Non-pigmented ciliary epithelial cell (primary cell): ENCODE measurements at regions not wholly inside any gene's neighbourhood (a gene's known extent, or its start where the extent isn't known, plus 50 kb on each side); places are given as distances from the start of the nearest gene placed in this dataset.
A peak's percentile ranks its signal among the peaks of the same experiment; 100 is the strongest.
"Not testable (repeated sequence)": the region's sequence is repeated elsewhere in the genome, so short reads cannot be mapped to it uniquely, and the experiment has no call there.

ENCODE experiments used
- DNase-seq: peaks from one replicate; pipeline ENCODE4 v3.0.0-alpha.2; 2010; ENCODE audit warnings: low read depth

DNA sequence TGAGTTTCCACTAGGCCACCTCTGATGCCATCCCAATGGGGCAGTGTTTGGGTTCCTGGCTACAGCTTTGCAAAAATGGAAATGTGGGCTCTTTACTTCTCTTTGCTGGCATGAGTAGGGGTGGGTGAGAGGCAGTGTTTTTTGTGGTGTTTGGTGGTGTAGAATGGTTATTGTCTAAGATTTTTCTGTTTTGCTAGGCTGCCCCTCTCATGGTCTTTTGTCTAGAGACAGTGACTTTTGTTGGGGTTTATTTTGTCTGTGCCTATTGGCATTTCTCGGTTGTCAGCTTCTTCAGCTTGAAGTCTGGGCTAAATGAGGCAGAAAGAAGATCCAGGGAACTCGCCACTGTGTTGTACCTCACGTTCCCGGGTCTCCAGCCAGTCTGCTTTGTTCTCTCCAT lies 112.1 kb downstream of the CENPF start:
- DNase-seq: no peak

DNA sequence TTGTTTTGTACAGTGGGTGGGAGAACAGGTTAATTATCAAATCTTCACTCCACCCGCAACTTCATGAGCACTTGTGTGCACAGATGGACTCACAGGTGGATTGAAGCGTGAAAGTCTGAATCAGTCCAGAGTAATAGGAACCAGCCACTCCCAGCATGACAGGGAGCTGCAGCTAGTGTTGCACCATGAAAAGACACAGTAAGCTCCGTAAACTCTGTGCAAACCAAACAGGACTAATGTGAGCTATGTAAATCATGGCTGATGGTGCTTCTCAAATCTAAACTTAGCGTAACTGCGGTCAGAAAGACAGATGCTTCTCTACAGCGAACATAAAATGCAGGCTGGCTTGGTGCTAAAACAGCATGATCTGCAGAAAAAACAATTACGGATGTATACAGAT lies 114.4 kb downstream of the CENPF start:
- no peak for DNase-seq

DNA sequence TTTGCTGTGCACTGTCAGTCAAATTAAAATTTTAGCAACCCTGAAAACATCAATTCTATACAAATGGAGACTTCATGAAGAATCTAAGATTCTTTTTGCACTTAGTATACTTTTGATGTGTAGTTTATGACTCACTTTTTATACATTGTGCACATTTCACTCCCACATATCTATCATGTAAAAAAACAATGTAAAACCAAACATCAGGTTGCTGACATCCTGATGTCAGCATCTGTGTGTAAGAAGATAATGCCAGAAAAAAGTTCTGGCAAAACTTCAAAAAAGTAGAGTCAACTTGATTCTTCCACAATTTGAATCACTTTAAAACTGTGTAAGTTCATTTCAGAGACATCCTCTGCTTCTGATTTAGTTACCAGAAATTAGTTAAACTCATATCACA lies 115.7 kb downstream of the CENPF start:
- peak; percentile 27 for DNase-seq

DNA sequence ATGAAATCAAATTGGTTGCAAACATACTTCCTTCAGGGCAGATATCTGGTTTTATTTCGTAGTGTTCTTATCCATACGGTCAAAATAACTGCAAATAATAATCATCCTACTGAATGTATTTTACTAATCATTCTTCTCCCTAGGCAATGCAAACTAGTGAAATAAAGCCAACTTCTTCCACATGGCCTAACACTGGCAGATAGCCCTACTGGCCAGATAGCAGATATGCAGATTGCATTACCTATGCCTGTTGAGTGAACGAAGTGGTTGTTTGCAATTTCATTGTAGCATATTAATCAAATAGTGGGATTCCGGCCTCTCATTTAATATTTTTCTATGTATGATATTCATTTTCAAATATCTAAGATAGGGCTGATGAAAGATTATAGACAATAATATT lies 116.2 kb downstream of the CENPF start:
- no peak for DNase-seq

DNA sequence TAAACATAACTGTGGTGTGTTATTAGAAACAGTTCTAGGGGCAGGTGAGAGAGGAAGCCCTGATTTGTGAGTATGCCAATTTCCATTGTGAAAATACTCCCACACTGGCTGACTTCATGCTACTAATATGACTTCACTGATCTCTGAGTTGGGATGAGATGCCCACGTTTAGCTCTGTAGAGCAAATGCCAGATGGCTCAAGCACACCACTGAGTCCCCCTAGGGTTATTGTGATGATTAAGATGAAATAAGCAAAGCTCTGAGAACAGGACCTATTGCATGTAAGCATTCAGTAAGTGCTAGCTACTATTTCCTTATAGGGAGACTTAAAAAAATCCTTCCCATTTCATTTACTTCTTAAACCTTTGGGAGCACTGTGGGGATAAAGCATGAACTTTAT lies 117.6 kb downstream of the CENPF start:
- no peak for DNase-seq

DNA sequence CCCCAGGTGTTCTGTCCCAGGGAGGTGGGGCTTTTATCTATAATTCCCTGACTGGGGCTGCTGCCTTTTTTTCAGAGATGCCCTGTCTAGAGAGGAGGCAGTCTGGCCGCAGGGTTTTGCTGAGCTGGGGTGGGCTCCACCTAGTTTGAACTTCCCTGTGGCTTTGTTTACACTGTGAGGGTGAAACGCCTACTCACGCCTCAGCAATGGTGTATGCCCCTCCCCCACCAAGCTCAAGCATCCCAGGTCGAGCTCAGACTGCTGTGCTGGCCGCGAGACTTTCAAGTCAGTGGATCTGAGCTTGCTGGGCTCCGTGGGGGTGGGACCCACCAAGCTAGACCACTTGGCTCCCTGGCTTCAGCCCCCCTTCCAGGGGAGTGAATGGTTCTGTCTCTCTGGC lies 124.3 kb downstream of the CENPF start:
- no peak for DNase-seq

DNA sequence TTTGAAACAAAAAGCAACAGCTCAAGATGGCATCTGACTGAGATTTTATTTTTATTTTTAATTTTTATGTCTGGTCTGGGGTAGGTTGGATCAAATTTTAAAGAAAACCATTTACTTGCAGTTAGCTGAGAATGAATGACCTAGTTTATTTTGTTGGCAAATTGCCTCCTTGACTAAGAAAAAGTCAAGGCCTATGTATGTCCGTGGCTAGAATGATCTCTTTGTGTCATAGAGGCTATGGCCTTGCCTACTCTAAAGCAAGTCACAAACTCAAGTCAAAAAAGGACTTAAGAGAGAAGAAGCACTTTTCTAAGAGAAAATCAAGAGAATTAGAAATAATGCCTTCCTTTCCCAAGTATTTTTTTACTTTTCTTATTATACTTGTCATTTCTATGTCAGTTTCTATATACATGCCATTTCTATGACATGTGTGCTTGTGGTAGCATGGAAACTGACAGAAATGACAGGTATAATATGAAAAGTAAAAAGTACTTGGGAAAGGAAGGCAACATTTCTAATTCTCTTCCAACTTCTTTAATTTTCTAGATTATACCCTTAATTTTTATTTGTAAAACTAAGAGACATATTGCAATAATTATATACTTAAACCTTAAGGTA lies 136.7 kb downstream of the CENPF start:
- no peak for DNase-seq

DNA sequence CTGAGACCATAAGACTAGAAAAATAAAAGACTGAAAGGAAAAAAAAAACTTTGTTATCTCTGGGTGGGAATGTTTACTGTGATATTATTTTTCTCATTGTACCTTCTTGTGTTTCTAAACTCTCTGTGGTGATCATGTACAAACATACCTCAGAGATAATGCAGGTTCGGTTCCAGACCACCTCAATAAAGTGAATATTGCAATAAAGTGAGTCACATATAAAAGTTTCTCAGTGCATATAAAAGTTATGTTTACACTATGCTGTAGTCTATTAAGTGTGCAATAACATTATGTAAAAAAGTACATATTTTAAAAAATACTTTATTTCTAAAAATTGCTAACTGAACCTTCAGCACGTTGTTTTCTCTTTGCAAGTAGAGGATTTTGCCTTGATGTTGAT lies 137.5 kb downstream of the CENPF start:
- no peak for DNase-seq

DNA sequence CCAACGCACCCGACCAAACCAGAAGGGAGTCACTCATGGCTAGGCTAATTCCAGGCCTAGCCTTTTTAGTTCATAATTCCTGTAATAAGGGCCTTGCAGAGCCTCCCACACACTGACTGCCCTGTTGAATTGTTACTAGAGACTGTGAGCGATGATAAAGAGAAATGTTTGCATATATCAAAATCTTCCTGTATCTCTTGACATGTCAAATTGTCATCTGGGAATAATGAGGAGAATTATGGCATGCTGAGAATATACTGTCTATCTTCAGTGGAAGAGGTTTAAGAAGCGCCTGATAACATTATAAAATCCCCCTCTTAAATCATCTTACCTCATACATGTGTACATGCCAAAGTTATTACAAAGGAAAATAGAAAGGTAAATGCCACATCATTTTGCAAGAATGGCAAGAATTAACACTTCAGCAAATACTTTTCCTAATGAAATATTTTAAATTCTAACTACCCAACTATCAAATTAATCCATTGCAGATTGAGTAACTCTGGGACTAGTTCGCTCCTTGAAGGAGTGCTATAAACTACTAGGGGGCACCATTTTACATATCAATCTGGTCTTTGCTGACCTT lies 144.1 kb downstream of the CENPF start:
- no peak for DNase-seq

DNA sequence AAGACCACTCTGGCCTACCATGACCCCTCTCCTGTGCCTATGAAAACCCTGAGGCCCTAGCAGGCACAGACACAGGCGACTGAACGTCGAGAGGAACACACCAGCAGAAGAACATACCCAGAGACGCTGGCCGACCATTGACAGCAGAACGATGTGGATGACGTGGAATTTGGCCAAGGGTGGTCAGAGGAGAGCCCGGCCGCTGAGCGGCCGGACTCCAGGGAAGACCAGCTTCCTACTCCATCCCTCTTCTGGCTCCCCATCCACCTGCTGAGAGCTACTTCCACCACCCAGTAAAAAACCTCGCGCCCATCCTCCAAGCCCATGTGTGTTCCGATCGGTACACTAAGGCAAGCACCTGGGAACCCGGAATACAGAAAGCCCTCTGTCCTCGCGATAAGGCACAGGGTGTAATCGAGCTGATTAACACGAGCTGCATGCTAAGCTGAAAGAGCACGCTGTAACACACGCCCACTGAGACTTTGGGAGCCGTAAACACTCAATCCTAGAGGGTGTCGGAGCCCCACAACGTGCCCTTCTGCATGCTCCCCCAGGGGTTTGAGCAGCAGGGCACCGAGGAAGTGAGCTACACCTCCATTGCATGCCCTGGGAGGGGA lies 150.3 kb downstream of the CENPF start:
- DNase-seq: no peak

DNA sequence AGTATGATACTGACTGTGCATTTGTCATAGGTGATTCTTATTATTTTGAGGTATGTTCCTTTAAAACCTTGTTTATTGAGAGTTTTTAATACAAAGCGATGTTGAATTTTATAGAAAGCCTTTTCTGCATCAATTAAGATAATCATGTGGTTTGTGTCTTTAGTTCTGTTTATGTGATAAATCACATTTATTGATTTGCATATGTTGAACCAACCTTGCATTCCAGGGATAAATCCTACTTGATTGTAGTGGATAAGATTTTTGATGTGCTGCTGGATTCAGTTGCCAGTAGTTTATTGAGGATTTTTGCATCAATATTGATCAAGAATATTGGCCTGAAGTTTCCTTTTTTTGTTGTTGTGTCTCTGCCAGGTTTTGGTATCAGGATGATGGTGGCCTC lies 158.0 kb downstream of the CENPF start:
- no peak for DNase-seq

DNA sequence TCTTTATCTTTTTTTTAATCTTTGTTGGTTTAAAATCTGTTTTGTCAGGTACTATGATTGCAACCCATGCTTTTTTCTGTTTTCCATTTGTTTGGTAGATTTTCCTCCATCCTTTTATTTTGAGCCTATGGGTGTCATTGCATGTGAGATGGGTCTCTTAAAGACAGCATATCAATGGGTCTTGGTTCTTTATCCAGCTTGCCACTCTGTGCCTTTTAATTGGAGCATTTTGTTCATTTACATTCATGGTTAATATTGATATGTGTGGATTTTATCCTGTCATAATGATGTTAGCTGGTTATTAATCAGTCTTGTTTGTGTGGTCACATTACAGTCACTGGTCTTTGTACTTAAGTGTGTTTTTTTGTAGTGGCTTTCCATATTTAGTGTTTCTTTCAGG lies 159.9 kb downstream of the CENPF start:
- DNase-seq: no peak

DNA sequence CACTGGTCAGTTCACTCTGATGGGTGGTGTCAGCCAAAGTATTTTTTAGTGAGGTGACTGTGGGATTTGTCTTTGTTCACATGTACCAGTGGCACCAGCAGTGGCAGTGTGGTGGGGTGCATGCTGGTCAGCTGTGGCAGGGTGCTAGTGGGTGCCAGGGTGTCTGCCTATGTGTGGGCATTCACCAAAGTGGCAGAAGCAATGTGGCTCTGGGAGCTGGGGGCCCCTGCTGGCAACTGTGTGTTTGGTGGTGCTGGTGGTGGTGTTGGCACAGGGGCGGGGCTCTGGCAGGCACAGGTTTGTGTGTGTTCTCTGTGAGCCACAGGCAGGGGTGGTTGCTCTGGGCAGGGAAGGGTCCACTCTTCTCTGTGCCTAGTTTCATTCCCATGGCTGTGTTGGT lies 161.5 kb downstream of the CENPF start:
- DNase-seq: no peak

DNA sequence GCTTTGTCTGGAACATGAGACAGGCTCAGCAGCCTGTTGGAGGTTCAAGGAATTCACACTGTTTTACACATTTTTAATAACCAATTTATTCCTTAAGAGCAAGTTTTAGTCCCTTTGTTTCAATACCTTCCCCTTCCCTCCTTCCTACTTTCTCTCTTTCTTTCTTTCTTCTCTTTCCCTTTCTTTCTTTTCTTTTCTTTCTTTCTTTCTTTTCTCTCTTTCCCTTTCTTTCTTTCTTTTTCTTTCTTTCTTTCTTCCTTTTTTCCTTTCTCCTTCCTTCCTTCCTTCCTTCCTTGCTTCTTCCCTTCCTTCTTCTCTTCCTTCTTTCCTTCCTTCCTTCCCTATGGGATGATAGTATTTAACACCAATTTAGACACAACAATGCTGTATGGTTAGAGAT lies 164.2 kb downstream of the CENPF start:
- DNase-seq: no peak

DNA sequence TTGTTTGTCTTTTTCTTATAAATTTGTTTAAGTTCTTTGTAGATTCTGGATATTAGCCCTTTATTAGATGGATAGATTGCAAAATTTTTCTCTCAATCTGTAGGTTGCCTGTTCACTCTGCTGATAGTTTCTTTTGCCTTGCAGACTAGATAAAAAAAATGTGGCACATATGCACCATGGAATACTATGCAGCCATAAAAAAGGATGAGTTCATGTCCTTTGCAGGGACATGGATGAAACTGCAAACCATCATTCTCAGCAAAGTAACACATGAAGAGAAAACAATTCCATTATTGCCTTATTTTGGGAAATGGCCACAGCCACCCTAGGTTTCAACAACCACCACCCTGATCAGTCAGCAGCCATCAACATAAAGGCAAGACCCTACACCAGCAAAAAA lies 166.7 kb downstream of the CENPF start:
- DNase-seq: not testable (repeated sequence)

DNA sequence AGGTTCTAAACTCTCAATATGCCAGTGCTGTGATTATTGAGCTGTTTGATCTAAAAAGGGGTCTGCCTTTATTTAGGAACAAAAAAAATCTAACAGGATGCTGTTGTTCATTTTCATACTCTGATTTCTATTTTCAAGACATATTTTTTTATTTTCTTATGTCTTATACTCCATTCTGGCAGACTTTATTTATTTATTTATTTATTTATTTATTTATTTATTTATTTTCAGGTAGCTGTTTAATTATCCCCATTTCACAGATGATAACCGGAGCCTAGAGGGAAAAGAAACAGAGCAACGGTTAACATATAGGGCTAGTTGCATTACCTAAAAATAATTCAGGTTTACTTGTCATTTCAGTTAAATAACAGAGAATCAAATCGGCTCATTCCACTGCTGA lies 174.4 kb downstream of the CENPF start:
- DNase-seq: no peak

DNA sequence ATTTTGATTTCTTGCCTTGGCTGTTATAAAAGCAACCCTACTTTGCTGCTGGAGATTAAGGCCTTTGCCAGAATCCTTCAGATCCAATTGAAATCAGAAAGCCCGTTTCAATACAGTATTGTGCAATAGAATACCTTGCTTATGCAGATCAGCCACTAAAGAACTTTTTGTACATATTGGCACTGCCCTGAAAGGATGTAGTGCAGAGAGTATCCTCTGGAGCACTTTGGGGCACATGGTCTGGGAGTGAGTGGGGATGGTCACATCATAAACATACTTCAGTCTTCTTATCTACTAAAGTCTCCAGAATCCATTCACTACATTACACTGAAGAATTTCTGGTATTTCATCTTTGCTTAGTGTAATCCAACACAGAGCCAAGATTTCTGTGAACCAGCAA lies 189.0 kb downstream of the CENPF start:
- DNase-seq: peak; percentile 14

DNA sequence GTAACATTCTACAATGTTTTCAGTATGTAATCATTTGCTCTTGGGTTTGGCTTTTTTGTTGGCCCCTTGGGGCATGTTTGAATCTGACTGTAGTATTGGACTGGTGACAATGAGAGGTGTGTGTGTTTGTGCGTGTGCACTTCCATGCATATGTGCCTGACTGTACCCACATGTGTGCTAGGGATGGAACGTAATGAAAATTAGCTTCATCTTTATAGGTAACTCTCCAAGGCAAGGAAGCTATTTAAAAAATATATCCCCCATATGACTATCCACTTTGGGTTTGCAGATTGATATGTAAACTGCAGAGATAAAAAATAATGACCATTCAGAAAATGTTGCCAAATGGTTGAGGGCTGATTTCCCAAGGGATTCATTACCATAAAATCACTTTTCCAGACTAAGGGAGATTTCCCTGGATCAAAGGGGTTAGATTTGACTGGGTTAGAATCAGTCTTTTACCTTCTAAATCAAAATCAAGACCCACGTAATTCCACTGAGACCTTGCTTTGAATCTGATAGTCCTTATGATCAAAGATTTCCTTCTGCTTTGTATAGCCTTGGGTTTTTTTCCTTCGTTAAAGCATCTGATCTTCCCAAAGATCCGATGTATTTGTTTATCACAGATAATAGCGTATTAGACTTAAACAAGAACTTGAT lies 189.7 kb downstream of the CENPF start:
- DNase-seq: no peak

DNA sequence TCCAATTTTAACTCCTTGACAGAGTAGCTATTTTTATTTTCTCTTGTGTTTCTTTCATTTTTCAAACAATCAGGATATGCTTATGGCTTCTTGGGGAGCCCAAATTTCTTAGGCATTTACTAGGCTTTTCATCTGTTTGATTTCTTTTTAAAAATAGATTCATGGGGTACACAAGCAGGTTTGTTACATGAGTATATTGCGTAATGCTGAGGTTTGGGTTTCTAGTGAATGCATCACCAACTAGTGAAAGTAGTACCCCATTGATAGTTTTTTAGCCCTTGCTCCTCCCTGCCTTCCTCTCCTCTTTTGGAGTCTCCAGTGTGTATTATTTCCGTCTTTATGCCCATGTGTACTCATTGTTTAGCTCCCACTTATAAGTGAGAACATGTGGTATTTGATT lies 190.7 kb downstream of the CENPF start:
- DNase-seq: no peak

DNA sequence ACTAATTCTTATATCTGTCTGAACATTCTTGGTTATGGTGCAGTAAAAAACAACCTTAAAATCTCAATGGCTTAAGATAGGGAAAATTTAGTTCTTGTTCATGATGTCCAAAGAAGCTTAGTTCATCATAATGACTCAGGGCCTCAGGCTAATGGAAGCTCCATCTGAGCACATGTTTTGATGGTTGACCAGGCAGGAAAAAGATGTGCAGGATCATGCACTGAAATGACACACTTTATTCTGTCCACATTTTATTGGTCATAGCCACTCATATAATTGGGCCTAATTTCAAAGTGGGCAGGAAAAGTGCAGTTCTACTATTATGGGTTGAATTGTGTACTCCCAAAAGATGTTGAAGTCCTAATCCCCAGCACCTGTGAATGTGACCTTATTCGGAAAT lies 198.2 kb downstream of the CENPF start:
- no peak for DNase-seq

DNA sequence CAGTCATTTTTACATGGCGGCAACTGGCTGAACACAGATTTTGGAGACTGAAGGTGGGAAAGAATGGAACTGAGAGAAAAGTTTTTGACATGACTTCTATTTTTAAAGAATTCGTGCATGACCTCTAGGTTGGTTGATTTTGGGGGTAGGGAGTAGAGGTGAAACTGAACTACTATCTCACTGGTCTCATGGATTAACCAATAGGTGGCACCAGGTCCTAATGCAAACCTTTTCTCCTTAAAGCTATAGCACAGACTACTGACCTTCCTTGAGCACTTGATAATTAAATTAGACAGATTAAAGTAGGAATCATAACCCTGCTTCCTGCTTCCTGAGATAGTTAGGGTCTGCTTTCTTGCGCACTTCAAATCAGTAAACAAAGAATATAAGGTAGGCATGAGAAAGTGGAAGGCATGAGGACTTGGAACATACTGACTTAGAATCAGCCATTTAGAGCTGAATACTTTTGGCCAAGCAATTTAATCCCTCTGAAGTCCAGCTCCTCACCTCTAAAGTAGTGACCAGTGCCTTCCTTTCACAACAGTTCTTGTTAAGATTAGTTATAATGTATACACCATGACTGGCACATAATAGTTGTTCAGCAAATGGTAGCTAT lies 206.0 kb downstream of the CENPF start:
- DNase-seq: peak; percentile 23

DNA sequence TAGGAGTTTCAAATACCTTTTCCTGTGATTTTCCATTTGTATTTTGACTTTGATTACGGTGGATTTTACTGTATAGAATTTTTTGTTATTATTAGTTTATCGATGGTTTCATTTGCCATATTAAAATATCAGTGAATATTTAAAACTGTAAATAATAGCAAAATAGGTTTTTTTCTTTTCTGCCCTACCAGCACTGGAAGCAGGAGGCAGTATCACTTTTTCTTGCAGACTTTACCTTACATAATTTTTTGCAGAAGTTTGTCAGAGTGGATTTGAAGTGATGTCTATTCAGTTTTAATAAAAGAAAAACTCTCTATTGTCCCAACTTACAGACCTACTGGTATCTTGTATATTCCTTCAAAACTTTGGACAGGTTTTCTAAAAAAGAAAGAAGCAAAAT lies 213.6 kb downstream of the CENPF start:
- no peak for DNase-seq
